IPS DF 4.7 (cell line): ENCODE measurements at regions not wholly inside any gene's neighbourhood (a gene's known extent, or its start where the extent isn't known, plus 50 kb on each side); places are given as distances from the start of the nearest gene placed in this dataset.
"Not testable (repeated sequence)": the region's sequence is repeated elsewhere in the genome, so short reads cannot be mapped to it uniquely, and the experiment has no call there.

ENCODE experiments used
- DNase-seq: peaks from one replicate; pipeline ENCODE4 v3.0.0-alpha.2; 2013; ENCODE audit warnings: low spot score; ENCODE audit errors: extremely low read depth

DNA sequence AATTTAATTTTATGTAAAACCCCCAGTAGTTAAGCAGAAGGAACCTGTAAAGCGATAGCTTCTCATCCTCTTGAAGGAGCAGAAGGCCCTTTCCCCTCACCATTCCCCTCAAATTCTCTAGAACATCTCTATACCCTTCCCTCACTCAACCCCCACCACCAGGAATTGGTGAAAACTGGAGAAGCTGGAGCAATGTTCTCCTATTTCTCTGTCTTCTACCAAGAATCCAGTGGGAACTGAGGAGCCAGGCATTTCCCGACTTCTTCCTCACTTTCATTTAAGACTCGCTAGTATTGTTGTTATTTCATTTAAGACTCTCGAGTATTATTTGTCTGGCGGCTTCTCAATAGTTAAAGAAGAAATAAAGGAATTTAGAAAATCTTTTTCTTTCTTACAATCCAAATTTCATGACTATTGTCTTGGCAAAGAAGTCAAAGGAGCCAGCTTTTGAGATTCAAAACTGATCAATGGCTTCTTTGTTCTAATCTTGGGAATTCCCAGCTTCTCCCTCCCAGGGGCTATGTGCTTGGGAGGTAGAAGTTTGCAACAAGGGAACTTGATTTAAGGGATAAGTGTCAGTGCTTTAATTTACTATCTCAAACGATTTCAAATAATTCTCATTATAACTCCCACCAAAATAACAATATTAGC, 253.3 kb upstream of the ADGRL2 start:
- peak; percentile 62 for DNase-seq

DNA sequence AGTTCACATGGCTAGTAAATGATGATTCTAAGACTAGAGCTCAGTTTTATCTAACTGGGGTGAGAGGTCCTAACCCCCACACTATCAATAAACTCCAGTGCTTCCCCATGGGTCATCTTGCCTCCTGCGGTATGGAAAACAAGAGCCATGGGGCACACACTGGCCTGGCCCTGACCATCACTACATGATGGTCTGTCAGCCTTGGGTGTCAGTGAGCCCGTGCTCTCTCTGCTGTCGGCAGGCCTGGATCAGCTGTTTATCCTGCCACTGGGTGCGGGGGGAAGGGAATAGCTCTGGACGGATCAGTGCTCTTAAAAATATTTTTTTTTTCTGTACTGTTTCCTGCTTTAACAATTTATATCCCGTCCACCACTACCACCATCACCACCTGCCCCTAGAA, 255.0 kb upstream of the ADGRL2 start:
- no peak for DNase-seq

DNA sequence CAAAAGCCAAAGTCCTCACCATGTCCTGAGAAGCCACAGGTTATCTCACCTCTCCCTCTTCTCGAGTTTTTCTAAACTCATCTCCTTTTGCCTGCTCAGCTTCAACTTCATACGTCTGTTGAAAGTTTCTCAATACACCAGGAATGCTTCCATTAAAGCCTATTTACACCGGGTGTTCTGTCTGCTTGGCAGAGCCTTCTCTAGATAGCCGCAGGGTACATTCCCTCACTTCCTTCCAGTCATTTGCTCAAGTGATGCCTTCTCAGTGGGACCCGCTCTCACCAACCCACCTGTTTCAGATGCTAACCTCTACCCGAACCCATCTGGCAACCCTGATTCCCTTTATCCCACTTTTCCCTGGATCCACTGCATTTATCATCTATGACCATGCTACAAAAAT, 257.0 kb upstream of the ADGRL2 start:
- no peak for DNase-seq

DNA sequence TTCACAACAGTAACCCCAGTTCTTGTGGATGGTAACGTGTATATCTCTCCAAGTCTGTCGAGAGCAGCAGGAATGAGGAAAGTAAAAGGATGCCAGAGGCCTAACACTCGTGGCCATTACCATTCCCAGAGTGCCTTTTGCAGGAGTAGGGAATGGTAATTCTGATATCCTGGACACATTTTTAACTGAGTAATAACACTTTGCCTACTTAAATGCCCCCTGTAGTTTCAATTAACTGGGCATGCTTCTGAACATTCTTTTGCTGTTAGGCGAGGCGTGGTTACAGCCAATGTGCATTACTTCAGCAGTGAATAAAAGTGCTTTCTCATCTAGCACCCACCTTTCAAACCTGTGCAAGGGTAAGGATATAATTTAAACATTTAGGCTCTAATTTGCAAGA, 258.5 kb upstream of the ADGRL2 start:
- DNase-seq, result no peak

DNA sequence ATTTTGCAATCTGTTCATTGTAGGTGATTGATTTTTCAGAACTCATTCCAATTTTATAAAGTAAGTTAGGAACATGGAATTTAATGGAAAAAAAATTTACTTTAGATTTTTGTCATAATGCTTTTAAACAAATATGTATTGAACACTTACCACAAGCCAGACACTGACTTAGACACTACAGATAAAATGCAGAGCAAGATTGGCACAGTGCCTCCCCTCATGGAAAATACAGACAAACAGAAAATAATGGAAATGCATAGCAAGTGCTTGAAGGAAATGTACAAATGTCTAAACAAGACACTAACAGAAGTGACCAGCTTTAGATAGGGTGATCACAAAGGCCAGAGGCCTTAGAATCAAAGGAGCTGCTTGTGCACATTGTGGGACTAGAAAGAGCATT, 260.5 kb upstream of the ADGRL2 start:
- no peak for DNase-seq

DNA sequence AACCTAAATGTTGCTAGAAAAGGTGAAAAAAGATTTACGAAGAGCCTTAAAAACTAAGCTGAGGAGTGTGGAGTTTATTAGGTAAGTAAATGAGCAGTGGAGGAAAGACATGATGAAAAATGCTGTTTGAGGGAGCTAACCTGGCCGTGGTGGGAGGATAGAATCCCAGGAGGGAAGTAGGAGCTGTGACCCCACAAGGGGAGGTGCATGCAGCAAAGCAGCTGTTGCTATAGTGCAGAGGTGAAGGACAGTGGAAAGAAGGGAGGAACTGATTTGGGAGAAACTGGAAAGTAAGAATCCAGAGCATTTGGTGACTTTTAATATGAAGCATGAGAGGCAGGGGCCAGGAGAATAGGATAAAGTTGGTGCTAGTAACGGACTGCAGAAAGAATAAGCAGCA, 271.7 kb upstream of the ADGRL2 start:
- no peak for DNase-seq

DNA sequence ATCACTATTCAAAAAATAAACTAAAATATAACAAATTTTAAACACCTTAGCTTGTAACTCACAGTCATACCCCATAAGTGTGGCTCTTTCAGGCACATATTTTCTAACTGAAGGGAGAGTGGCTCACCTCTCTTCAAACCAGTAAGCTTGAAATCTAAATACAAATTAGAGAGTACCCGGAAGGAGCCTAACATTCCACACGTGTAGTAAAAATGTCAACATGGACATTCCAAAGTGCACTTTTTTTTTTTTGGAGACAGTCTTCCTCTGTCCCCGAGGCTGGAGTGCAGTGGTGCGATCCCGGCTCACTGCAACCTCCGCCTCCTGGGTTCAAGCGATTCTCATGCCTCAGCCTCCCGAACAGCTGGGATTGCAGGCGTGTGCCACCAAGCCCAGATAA, 275.6 kb upstream of the ADGRL2 start:
- no peak for DNase-seq

DNA sequence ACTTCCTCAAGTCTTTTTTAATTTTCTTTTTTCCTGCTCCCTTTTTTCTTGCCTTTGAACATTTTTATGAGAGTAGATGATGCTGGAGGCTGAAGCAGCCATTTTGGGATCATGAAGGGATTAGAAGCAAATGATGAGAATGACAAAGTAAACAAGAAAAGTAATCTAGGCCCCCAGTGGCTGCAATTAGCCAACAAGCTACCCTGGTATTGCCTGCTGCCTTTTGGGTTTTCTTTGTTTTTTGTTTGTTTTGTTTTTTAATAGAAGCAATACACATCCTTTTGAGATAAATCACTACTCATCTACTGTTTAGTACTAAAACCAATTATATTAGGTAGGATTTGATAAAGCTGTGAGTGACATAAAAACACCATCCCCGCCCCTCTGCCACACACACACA, 280.7 kb upstream of the ADGRL2 start:
- no peak for DNase-seq

DNA sequence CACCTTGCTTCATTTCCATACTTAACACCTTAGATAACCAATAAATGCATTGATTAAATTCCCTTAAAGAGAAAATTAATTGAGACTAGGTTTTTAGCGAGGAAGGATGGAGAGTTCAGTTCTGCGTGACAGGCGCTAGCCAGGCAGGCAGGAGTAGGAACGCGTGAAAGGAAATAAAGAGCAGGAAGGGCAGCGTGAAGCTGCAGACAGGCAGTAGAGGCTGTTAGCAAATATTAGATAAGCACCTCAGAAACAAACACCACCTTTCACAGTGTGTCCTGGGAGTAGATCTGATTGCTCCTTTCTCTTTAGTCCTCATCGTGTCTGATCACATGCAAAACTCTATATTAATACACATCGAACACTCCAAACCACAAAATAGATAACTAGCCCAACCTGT, 282.7 kb upstream of the ADGRL2 start:
- no peak for DNase-seq

DNA sequence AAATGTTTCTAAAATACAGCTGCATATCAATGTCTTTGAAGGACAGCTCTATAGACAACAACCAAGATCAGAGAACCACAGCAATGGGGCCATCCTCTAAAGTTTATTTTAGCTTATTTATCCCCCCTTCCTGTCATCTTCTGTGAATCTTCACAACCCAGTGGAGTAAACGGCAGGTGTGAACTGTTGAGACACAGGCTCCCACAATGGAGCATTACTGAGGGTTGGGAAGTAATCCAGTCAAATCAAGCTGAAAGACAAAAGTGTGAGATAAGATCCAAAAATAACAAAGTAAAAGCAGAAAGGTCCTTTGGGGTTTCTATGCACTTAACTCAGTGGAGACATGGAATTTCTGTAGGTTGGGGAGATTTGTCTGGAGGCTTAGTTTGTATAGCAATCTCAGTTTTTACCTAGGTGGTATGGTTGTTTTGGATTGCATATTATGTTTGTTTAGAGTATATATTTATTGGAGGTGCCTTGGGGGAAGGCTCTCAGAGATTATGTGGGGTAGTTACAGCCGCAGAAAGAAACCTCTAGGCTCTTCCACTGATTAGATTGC, 286.9 kb upstream of the ADGRL2 start:
- no peak for DNase-seq

DNA sequence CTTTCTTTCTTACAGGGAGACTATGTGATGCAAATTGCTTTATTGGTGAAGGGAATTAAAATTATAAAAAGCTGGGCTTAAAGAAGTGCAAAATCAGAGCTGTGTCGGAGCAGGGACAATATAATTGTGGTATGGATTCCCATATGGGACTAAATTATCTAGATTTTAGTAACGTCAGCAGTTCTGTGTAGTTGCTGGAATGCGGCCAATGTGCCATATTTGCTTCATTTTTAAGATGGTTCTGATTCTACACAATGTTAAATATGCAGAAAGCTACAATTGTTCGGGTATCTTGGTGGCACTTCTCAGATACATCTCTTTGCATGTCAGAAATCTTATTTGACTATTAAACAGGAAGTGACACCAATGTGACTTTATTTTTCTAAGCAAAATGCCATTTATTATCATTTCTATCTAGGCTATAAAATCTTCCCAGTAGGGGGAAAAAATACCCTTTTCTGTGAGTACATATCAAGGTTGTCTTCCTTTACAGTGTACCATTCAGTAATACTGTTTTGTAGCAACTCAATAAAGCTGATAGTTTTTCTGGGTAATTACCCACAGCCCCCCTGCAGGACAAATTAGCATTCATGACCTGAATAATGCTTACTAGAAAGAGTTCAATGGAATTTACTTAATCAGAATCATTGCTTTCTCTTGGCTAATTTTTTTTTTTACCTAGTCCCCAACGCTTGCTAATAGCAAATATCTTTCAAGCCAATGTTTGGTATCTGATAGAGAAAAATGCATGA, 288.3 kb upstream of the ADGRL2 start:
- no peak for DNase-seq

DNA sequence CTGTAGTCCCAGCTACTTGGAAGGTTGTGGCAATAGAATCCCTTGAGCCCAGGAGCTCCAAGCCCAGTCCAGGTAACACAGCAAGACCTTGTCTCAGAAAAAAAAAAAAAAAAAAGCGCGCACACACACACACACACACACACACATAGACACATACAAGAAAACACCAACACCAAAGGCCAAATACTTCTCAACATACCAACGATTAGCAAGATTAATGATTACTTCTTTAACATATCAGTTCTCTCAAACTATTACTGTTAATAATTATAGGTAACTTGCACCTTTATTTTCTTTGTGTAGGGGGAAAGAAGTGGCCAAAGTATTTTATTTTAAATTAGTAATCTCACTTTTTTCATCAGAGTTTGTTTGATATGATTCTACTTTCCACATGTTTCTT, 289.5 kb upstream of the ADGRL2 start:
- no peak for DNase-seq

DNA sequence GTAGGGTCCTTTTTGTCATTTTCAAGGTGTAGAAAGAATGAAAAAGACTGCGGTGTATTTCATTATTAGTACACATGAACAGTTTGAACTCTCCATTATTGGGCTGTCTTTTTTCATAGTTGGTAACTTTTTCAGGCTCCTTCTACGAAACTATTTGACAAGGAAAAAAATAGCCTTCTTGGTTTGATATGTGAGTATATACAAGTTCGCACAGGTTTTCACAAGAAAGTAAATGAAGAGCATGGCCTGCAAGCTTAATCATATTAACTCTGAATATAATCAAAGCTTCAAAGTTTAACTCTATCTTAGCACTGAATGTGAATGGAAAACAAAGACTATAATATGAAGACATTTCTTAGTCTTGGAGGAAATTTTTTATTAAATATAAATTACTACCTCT, 290.0 kb upstream of the ADGRL2 start:
- DNase-seq, result no peak

DNA sequence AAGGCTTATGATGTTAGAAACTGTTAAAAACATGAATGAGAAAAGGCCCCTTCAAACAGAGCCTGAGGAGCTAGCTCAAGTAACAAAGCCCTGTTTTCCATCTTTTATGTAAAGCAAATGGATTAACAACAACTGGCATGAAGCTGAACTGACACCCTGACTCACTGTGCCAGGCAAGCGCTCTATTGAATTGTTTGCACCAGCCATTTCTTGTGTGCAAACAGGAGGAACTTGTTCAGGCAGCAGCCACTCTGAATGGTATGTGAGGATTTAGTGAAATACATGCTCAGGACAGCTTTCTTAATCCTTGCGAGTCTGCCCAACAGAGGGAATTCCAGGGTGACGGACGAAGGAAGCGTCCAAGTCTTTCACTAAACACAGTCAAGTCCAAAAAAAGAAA, 291.1 kb upstream of the ADGRL2 start:
- no peak for DNase-seq

DNA sequence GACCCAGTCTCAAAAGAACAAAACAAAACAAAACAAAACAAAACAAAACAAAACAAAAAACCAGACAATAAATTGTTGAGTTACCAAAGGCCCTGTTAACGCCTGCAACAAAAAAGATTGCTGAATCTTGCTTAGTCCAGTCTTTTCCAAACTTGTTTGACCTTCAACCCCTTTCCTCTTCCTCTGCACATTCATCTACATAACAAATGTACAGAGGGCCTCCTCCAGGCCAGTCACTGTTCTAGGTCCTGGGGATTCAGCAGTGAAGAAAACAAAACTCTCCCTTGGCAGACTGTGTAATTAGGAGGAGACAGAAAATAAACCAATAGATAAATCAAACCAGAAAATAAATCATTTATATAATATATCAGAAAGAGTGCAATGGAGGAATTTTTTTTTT, 294.0 kb upstream of the ADGRL2 start:
- DNase-seq, result no peak

DNA sequence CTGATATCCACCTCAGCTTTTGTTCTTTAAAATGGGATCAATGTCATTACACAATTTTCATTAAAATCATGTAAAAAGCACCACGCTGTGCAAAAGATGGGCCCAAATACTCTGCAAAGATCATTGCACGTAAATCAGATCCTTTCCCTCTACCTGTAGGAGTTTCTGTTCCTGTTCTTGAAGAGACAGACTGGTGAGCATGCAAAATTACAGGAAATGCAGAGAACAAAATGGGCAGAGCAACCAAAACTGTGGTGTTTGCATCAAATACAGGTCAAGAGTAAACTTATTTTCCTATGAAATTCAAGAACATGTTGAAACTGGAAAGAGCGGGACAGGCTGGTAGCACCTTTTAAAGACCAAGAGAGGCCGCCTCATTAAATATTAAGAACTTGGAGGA, 294.9 kb upstream of the ADGRL2 start:
- DNase-seq, result no peak

DNA sequence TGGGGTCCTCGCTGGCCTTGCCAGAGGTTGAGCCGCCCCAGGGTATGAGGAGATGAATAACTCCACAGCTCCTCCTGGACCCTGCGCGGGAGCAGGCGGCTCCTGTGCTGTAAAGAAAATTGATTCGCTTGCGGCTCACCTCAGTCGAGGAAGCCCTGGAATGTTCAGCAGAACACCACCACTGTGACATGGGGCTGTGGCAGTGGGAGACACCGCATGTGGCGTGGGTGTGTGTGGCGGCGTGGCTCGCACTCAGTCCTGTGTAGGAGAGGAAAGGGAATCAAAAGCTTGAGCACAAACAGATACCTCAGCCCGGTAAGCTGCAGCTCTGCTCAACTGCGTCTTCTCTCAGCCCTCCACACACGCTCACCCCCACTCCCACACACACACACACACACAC, 295.9 kb upstream of the ADGRL2 start:
- not testable (repeated sequence) for DNase-seq

DNA sequence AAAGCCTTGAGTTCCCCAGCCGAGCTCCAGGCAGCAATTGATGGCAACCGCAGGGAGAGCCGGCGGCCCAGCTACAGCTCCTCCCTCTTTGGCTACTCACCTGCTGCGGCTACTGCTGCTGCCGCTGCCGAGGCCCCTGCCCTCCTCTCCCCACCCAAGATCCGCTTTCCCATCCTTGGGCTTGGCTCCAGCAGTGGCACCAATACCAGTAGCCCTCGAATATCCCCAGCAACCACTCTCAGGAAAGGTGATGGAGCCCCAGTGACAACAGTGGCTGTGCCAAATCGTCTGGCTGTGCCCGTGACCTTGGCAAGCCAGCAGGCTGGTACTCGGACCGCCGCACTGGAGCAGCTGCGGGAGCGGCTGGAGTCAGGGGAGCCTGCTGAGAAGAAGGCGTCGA, 298.0 kb upstream of the ADGRL2 start:
- not testable (repeated sequence) for DNase-seq

DNA sequence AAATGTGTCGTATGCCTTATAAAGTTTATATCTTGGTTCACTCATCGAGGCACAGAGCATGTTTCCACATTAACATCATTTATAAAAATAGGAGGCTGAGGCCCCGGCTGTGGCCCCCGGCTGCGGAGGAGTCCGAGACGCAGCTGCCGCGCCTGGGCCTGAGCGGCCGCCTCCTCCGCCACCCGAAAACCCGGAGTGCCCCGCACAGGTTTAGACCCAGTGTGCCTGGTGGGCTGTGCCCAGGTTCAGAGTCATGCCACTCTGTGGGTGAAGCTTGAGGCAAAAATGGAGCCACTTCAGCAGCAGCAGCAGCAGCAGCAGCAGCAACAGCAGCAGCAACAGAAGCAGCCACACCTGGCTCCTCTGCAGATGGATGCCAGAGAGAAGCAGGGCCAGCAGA, 299.2 kb upstream of the ADGRL2 start:
- not testable (repeated sequence) for DNase-seq

DNA sequence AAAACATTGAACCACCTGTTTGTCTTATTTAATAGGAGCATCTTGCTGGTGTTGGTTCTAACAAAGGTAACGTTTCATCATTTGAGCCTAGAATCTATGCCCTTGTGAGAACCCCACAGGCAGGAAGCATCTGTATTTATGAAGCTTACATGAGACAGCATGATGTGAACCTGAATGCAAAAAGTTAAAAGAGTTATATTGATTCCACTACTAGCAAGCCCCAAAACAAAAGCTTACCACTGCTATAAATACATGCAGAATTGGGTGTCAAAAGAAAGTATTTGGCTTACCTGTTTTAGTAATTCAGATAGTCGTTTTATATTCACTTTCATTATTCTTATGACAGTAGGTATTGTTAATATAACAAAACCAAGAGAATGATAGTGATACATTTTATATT, 301.2 kb upstream of the ADGRL2 start:
- DNase-seq, result no peak

DNA sequence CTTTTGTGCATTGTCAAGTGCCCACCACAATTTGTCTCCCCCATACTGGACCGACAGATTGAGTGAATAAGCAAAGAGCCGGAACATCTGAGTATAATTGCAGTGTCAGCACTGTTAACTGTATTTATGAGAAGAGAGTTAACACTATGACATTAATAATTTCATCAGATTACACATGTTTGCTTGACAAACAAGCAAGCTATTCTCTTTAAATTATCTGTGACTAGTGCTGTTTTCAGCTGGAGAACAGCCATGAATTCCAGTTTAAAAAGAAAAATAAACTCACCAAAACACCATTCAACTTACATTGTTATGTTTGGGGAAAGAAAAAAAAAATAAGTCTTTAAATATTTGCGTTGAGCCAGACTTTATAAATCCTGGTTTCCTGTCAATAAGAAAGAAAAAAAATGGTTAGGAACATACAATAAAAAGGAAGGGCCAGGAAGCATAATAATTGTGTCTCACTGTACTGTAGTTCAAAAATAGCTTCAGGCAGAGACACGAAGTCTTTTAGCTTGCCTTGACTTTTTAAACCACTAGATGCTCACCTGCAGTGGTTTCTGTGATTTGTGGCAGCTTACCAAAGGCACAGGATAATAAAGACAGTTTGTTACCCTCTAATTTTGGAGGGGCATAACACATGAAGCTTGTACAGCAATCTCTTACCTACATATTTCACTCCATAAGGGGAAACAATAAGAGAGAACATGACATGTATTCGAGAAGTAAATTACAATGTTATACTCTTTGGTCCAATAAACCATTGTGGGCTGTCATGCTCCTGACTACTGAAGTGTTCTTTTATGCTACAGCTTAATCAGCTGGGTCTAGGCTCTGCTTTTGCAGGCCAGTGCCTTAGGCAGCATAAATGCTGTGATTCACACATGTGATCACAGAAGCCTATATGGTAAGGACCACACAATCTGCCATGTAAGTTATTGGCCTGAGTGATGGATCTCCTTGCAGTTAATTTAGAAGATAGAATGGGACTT, 302.0 kb upstream of the ADGRL2 start:
- no peak for DNase-seq

DNA sequence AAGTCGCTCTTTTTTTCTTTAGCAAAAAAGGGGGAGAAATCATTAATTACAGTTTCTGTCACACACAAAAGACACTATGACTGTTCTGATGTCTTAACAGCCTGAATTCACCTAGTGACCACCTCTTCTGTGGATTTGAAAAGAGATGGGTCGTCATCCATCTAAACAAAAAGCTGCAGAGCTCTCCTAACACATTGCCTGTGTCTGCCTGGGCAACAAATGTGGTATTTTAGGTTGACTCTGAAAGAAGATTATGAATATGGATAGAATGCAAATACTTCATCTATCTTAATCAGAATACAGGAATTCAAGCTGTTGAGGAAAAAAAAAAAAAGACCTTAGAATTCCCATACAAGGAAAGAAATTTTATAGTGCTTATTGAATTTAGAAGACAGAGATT, 304.4 kb upstream of the ADGRL2 start:
- no peak for DNase-seq
